ENCODE measurements at regions not wholly inside any gene's neighbourhood (a gene's known extent, or its start where the extent isn't known, plus 50 kb on each side); places are given as distances from the start of the nearest gene placed in this dataset.
"Not testable (repeated sequence)": the region's sequence is repeated elsewhere in the genome, so short reads cannot be mapped to it uniquely, and the experiment has no call there.

GRCh38 chr14:52124791-52125684 is 56.2 kb upstream of the NID2 start:
- no peak for DNase-seq (ENCODE audit: low read depth in 2 of 2)

- not testable (repeated sequence) for DNase-seq (ENCODE audit: low read depth in 2 of 2)
Observed at GRCh38 chr14:52122163-52122562, 53.3 kb upstream of the NID2 start.

- no peak for DNase-seq (ENCODE audit: low read depth in 2 of 2)
Observed at GRCh38 chr14:52121441-52121840, 52.6 kb upstream of the NID2 start.

GRCh38 chr14:52119030-52119429 is 50.2 kb upstream of the NID2 start:
- DNase-seq (ENCODE audit: low read depth in 2 of 2) = no peak

Data from stimulated activated CD8-positive, alpha-beta memory T cell treated with anti-CD3 and anti-CD28 coated beads, Interleukin-7, amount 100 ng/mL, for 4 hours (primary cell).